HFFc6 (cell line): ENCODE measurements at regions not wholly inside any gene's neighbourhood (a gene's known extent, or its start where the extent isn't known, plus 50 kb on each side); places are given as distances from the start of the nearest gene placed in this dataset.

Source experiments
- DNase-seq: peaks from one replicate; pipeline ENCODE4 v3.0.0-alpha.2; 2018
- H3K27ac Mint-ChIP-seq: 2 replicates; pipeline ENCODE4 v1.8.0; 2020; ENCODE audit warnings: mild to moderate bottlenecking, mixed read lengths
- H3K27me3 Mint-ChIP-seq: 2 replicates; pipeline ENCODE4 v1.8.0; 2021; ENCODE audit warnings: mild to moderate bottlenecking, moderate library complexity, mixed read lengths; ENCODE audit not compliant: insufficient read depth
- H3K36me3 Mint-ChIP-seq: 2 replicates; pipeline ENCODE4 v1.8.0; 2021; ENCODE audit warnings: low read depth, mixed read lengths
- H3K4me1 Mint-ChIP-seq: 2 replicates; pipeline ENCODE4 v1.8.0; 2020; ENCODE audit warnings: low read depth, mixed read lengths
- H3K4me3 Mint-ChIP-seq: 2 replicates; pipeline ENCODE4 v1.8.0; 2020; ENCODE audit warnings: mild to moderate bottlenecking, moderate library complexity, mixed read lengths
- H3K9me3 Mint-ChIP-seq: 2 replicates; pipeline ENCODE4 v1.8.0; 2020; ENCODE audit warnings: mild to moderate bottlenecking, mixed read lengths
- CTCF ChIP-seq: fragments of 200-600 bp; sonication (generic); IDR thresholded peaks from 2 replicates; pipeline ENCODE4 v1.5.0; 2021; ENCODE audit warnings: antibody characterized with exemption, mild to moderate bottlenecking

GRCh38 chr5:86807046-86808031, 189.6 kb downstream of the COX7C start:
- no peak for TF ChIP-seq CTCF
- no peaks in the 10 kb centered on the region for H3K4me1 Mint-ChIP-seq
- H3K36me3 Mint-ChIP-seq, result no peaks in the 10 kb centered on the region
- no peaks in the 10 kb centered on the region; the same call in 1 of the 2 replicates for H3K27me3 Mint-ChIP-seq
- no peak for DNase-seq
- no peak overlapping the region for H3K4me3 Mint-ChIP-seq
- no peaks in the 10 kb centered on the region for H3K9me3 Mint-ChIP-seq
- no peak overlapping the region for H3K27ac Mint-ChIP-seq

GRCh38 chr5:86814315-86814714, 196.6 kb downstream of the COX7C start:
- Mint-ChIP-seq H3K27me3 (no peaks in the 10 kb centered on the region), H3K4me1 (no peaks in the 10 kb centered on the region), H3K4me3 (no peak overlapping the region), H3K9me3 (no peaks in the 10 kb centered on the region), H3K36me3 (no peaks in the 10 kb centered on the region), H3K27ac (no peak overlapping the region)
- no peak for DNase-seq
- TF ChIP-seq CTCF, result no peak

GRCh38 chr5:86814907-86815306, 197.2 kb downstream of the COX7C start:
- no peak for TF ChIP-seq CTCF
- H3K4me1 Mint-ChIP-seq, result no peaks in the 10 kb centered on the region
- H3K4me3 Mint-ChIP-seq, result no peak overlapping the region
- no peak overlapping the region for H3K27ac Mint-ChIP-seq
- no peaks in the 10 kb centered on the region for H3K9me3 Mint-ChIP-seq
- no peak for DNase-seq
- no peaks in the 10 kb centered on the region for H3K36me3 Mint-ChIP-seq
- no peaks in the 10 kb centered on the region for H3K27me3 Mint-ChIP-seq

GRCh38 chr5:86824637-86825036, 206.9 kb downstream of the COX7C start:
- Mint-ChIP-seq H3K4me1 (no peaks in the 10 kb centered on the region), H3K9me3 (no peaks in the 10 kb centered on the region), H3K36me3 (no peaks in the 10 kb centered on the region), H3K27ac (no peak overlapping the region), H3K4me3 (no peak overlapping the region), H3K27me3 (no peaks in the 10 kb centered on the region)
- TF ChIP-seq CTCF, result no peak
- DNase-seq, result no peak

- no peak for TF ChIP-seq CTCF
- no peaks in the 10 kb centered on the region for H3K36me3 Mint-ChIP-seq
- no peaks in the 10 kb centered on the region for H3K27me3 Mint-ChIP-seq
- H3K27ac Mint-ChIP-seq, result no peak overlapping the region
- H3K9me3 Mint-ChIP-seq, result no peaks in the 10 kb centered on the region
- no peak for DNase-seq
- no peaks in the 10 kb centered on the region for H3K4me1 Mint-ChIP-seq
- H3K4me3 Mint-ChIP-seq, result no peak overlapping the region
Observed at GRCh38 chr5:86831128-86831527, 213.4 kb downstream of the COX7C start.
